ENCODE measurements at regions not wholly inside any gene's neighbourhood (a gene's known extent, or its start where the extent isn't known, plus 50 kb on each side); places are given as distances from the start of the nearest gene placed in this dataset.
A peak's percentile ranks its signal among the peaks of the same experiment; 100 is the strongest.
"Not testable (repeated sequence)": the region's sequence is repeated elsewhere in the genome, so short reads cannot be mapped to it uniquely, and the experiment has no call there.

- peak; percentile 13 for DNase-seq (ENCODE audit: low read depth)
Measured at GRCh38 chr13:50156140-50156539, 140.9 kb downstream of the KCNRG start.

DNA sequence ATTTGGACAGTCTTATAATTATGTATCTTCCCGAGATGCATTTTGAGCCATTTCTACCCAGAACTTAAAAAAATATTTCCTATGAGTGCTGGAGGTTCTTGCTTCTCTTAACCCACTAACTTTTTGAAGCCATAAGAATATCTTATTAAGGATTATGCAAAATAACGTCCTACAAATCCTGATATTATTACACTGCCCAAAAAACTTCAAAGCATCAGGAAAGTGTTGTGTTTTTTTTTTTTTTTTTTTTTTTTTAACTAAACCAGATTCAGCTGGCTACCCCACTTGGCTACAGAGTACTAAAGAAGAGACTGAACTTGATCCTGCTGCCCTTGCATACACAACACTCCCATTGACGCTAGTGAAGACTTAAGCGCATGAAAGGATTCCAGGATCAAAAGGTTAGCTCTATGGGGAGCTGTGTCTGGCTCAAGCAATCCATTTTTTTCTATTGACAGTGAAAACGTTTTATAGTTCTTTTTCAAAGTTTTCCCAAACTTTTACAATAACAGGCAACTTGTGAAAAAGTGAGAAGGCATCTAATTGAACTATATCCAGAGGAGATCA is 141.4 kb downstream of the KCNRG start:
- no peak for DNase-seq (ENCODE audit: low read depth)

DNA sequence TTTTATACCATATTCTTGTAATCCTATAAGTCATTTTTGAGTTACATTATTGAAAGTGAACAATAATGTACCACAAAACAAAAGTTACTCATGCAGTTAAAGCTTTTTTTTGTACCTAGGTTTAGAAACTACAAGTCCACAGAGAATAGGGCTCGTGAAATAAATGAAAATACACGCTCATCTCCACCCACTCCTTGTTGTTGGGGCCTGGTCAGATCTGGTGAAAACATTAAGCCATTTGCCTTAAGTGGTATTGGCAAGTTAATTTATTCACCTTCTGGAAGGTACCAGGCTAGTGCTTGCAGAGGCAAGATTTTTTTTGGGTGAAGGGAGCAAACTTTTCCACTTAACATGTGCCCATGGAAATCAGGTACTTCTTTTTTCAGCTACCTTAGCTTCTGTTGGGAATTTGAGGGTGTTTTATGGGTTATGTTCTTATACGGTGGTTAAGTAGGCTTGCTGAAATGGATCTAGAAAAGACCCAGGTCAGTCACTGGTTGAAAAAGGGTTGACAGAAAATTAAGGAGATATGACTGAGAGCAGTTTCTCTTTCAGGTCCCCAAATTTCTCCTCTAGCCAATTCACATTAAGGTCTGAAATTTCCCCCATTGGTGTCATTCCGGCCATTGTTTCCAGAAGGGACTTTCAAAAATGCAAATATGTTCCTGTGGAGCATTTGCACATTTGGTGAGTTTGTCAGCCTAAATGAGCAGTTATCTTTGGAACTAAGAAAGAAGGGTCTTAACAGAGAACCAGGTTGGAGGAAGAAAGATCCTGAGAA is 143.3 kb downstream of the KCNRG start:
- no peak for DNase-seq (ENCODE audit: low read depth)

GRCh38 chr13:50159607-50160006 is 144.4 kb downstream of the KCNRG start:
- no peak for DNase-seq (ENCODE audit: low read depth)

DNA sequence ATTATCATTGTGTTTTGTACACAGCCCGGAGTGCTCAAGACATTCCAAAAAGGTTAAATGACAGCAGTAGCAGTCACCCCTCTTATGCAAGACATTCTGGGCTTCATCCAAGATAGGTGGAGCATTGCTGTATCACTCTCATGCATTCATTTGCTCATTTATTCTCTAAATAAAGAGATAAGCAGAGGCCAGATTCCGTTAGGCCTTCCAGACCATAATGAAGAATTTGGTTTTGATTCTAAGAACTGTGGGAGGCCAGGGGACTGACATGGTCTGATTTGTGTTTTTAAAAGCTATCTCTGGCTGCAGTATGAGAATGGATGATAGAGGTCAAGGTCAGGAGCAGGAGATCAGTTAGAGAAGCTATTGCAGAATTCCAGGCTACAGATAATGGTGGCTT is 145.8 kb downstream of the KCNRG start:
- DNase-seq (ENCODE audit: low read depth): no peak

DNA sequence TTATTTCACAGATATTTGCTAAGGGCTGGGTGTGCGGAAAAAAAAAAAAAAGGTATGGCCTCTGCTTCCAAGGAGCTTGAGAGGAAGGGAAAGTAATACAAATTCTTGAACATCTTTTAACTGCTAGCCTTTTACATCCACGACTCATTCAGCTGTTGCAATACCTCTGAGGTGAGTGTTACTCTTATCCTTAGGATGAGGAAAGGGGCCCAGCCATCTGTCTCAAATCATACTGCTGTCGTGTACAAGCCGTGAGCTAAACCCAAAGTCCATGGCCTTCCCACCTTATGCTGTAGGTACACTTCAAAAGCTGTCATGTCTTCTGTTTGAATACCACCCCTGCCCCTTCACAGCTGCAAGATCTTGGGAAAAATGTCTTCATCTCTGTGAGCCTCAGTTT is 146.8 kb downstream of the KCNRG start:
- no peak for DNase-seq (ENCODE audit: low read depth)

GRCh38 chr13:50162567-50162966 is 147.3 kb downstream of the KCNRG start:
- no peak for DNase-seq (ENCODE audit: low read depth)

- no peak for DNase-seq (ENCODE audit: low read depth)
Measured at GRCh38 chr13:50167224-50167947, 152.1 kb downstream of the KCNRG start.

GRCh38 chr13:50167967-50168366 is 152.7 kb downstream of the KCNRG start:
- no peak for DNase-seq (ENCODE audit: low read depth)

GRCh38 chr13:50168786-50169185 is 153.5 kb downstream of the KCNRG start:
- no peak for DNase-seq (ENCODE audit: low read depth)

GRCh38 chr13:50170447-50171037 is 155.3 kb downstream of the KCNRG start:
- peak; percentile 47 for DNase-seq (ENCODE audit: low read depth)

- DNase-seq (ENCODE audit: low read depth): no peak
Measured at GRCh38 chr13:50171590-50172282, 156.5 kb downstream of the KCNRG start.

- DNase-seq (ENCODE audit: low read depth): not testable (repeated sequence)
Measured at GRCh38 chr13:50173045-50173444, 157.8 kb downstream of the KCNRG start.

DNA sequence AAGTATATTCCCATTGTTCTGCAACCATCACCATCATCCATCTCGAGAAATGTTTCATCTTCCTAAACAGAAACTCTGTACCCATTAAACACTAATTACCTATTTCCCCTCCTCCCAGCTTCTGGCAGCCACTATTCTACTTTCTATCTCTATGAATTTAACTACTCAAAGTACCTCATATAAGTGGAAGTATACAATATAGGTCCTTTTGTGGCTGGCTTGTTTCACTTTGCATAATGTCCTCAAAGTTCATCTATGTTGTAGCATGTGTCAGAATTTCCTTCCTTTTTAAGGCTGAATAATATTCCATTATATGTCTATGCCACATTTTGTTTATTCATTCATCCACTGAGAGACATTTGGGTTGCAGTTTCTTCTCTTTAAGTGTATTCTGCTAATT is 159.4 kb downstream of the KCNRG start:
- no peak for DNase-seq (ENCODE audit: low read depth)

DNA sequence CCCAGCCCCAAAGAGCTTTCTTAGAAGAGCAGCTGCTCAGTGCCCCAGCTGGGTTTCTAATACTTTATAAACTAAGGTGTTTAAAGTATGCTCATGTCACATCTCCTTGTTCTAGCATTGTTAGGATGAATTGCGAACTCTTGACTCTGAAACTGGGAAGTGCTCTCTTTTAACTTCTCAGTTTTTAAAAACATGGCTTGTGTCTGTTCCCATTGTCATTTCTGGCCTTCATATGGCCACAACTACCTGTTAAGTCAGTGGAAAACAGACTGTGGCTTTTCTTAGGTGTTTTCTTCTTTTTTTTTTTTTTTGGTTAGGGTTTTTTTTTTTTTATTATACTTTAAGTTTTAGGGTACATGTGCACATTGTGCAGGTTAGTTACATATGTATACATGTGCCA is 164.7 kb downstream of the KCNRG start:
- no peak for DNase-seq (ENCODE audit: low read depth)

GRCh38 chr13:50185769-50186763 is 170.8 kb downstream of the KCNRG start:
- DNase-seq (ENCODE audit: low read depth): not testable (repeated sequence)

DNA sequence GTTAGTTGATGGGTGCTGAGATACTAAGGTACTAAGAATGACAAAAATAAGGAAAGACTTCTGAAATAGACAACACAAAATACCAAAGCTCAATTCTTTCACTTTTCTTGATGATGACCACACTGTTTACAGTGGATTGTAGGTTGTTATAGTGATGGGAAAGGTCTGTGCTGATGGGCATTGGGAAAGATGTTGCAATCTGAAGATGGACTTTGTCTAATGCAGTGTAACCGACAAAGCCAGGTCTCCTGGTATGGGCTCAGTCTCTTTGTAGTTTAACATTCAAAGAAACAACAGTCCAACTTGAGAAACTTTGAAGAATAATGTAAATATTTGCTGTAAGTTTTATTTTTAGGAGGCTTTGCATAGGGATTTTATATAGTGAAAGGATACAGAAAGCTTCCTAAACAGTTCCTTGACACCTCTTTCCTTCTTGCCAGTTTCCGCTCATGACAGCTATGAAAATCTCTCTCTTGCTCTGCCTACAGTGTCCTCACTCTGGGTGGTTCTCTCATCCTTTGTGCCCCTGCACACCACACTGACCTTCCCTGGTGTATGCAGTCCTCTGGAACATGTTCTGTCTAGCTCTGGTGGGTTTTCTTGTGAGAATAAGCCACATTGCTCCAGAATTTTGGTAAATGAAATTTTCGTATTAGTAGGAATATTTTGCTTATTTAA is 172.2 kb downstream of the KCNRG start:
- no peak for DNase-seq (ENCODE audit: low read depth)

GRCh38 chr13:50188696-50189095 is 173.5 kb downstream of the KCNRG start:
- no peak for DNase-seq (ENCODE audit: low read depth)

DNA sequence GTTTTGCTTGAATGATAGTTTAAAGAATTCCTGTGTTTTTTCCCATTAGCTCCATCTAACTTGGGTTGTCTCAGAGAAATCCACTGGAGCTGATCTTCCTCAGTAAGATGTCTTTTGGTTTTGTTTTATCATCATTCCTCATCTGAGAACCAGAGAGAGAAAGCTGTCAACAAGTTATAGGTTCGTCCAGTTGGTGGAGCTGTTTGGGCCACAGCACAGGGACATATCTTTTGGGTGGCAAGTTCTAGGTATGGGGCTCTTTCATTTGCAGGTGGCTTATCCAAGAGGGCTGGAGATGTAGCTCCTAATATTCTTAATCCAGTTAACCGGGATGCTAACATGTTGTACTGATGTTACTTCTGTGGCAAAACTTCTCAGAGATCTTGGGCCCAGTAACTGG is 174.2 kb downstream of the KCNRG start:
- DNase-seq (ENCODE audit: low read depth): no peak

- no peak for DNase-seq (ENCODE audit: low read depth)
Measured at GRCh38 chr13:50191004-50191403, 175.8 kb downstream of the KCNRG start.

Measured in myocyte (in vitro differentiated cells).